ENCODE measurements at regions not wholly inside any gene's neighbourhood (a gene's known extent, or its start where the extent isn't known, plus 50 kb on each side); places are given as distances from the start of the nearest gene placed in this dataset.

- no peaks in the 10 kb centered on the region for H3K9me3 ChIP-seq (replicated peaks; ENCODE audit: control insufficient read depth, insufficient read depth, low read depth, low read length)
- WGBS (ENCODE audit: insufficient coverage, low coverage, missing lambda C conversion rate), result 5% methylated on average over 2 of the region's 2 CpGs
- FAIRE-seq, result no peak
- H3K9me1 ChIP-seq (ENCODE audit: control insufficient read depth, insufficient read depth, low read length), result no peaks in the 10 kb centered on the region
- ATAC-seq, result no peak
- H4K20me1 ChIP-seq (replicated peaks; ENCODE audit: control insufficient read depth, insufficient read depth, low read length), result no peaks in the 10 kb centered on the region
- no peak overlapping the region for H3K9ac ChIP-seq (ENCODE audit: insufficient read depth in 1 of 2, low read depth in 2 of 2, low read length in 2 of 2)
- DNase-seq (ENCODE audit: extremely low read depth in 1 of 4, low spot score in 3 of 4), result no peak
- H3K27ac ChIP-seq (ENCODE audit: extremely low read depth, low read depth, low read length), result no peak overlapping the region
- H3K79me2 ChIP-seq (ENCODE audit: control insufficient read depth, insufficient read depth, low read length), result no peaks in the 10 kb centered on the region
- H3K36me3 ChIP-seq (ENCODE audit: control insufficient read depth, insufficient read depth, low read length), result no peaks in the 10 kb centered on the region
- no peak overlapping the region for H3K4me2 ChIP-seq (ENCODE audit: insufficient read depth, low read length)
- intact Hi-C loops (cut with micrococcal nuclease), result no loop called here
- no peaks in the 10 kb centered on the region for H3K4me1 ChIP-seq (replicated peaks in 1 of 2; ENCODE audit: control insufficient read depth in 2 of 2, insufficient read depth in 2 of 2, low read length in 2 of 2)
- no TSS peak for BruUV-seq (replicated peaks)
- CTCF ChIA-PET (ENCODE audit: low intra/inter-chr PET ratio), result no interaction called here
- no peak overlapping the region for H2AFZ ChIP-seq (ENCODE audit: low read depth, low read length)
- in situ Hi-C loops (cut with MboI), result no loop called here
- POLR2A ChIA-PET, result no interaction called here
- no peaks in the 10 kb centered on the region; a peak in 1 of 5 replicates for H3K27me3 ChIP-seq (ENCODE audit: control insufficient read depth in 2 of 2, insufficient read depth in 2 of 2, low read length in 2 of 2)
- no peak overlapping the region for H3K4me3 ChIP-seq
- TF ChIP-seq AFF1 (IDR thresholded peaks at IDR 0.05; ENCODE audit: low read depth in 1 of 2, partially characterized antibody in 2 of 2) (no peak), DMBX1 (CRISPR knock-in tag; IDR thresholded peaks at IDR 0.05; ENCODE audit: borderline replicate concordance) (no peak), CBFB (CRISPR knock-in tag; IDR thresholded peaks at IDR 0.05) (no peak), DLX4 (CRISPR knock-in tag; IDR thresholded peaks at IDR 0.05) (no peak), HLTF (IDR thresholded peaks at IDR 0.05) (no peak), GABPB2 (CRISPR knock-in tag; conservative IDR thresholded peaks at IDR 0.05) (no peak), ZBTB2 (IDR thresholded peaks at IDR 0.05) (no peak), NELFE (IDR thresholded peaks at IDR 0.05; ENCODE audit: insufficient read depth, insufficient read length) (no peak), AFF4 (CRISPR knock-in tag; IDR thresholded peaks at IDR 0.05) (no peak), E2F5 (CRISPR knock-in tag; IDR thresholded peaks at IDR 0.05) (no peak), SRSF7 (optimal IDR thresholded peaks at IDR 0.05; ENCODE audit: low read depth, low read length) (no peak), CCNT2 (IDR thresholded peaks at IDR 0.05; ENCODE audit: borderline replicate concordance, extremely low read depth, insufficient read length, low read depth, low read length) (no peak), HNRNPH1 (optimal IDR thresholded peaks at IDR 0.05; ENCODE audit: low read depth, low read length) (no peak)
Measured at GRCh38 chr1:70504821-70505193, 93.7 kb downstream of the CTH start.

Data from K562 (cell line).